ENCODE measurements at regions not wholly inside any gene's neighbourhood (a gene's known extent, or its start where the extent isn't known, plus 50 kb on each side); places are given as distances from the start of the nearest gene placed in this dataset.
"Not testable (repeated sequence)": the region's sequence is repeated elsewhere in the genome, so short reads cannot be mapped to it uniquely, and the experiment has no call there.

GRCh38 chr17:45592433-45592923, 102.0 kb upstream of the PLEKHM1 start:
- peaks cover 14% of the 10 kb centered on the region for H3K27me3 ChIP-seq (ENCODE audit: insufficient read depth, low read length)
- not testable (repeated sequence) for H3K79me2 ChIP-seq (ENCODE audit: control insufficient read depth, insufficient read depth, low read length, unreplicated experiment); H3K27ac ChIP-seq (ENCODE audit: low read depth, low read length); H3K36me3 ChIP-seq (ENCODE audit: insufficient read depth, low read length); H2AFZ ChIP-seq (ENCODE audit: low read length, unreplicated experiment); H3K4me1 ChIP-seq (ENCODE audit: control insufficient read depth, insufficient read depth, low read length, unreplicated experiment); H3K4me3 ChIP-seq (ENCODE audit: low read depth, low read length)

- H3K4me3 ChIP-seq (ENCODE audit: low read depth, low read length); H2AFZ ChIP-seq (ENCODE audit: low read length, unreplicated experiment): not testable (repeated sequence)
Measured at GRCh38 chr17:45596347-45596746, 105.8 kb upstream of the PLEKHM1 start.

GRCh38 chr17:45600052-45601012, 109.8 kb upstream of the PLEKHM1 start:
- H2AFZ ChIP-seq (ENCODE audit: low read length, unreplicated experiment); H3K4me1 ChIP-seq (ENCODE audit: control insufficient read depth, insufficient read depth, low read length, unreplicated experiment): not testable (repeated sequence)

More at GRCh38 chr17:45596347-45596746, 105.8 kb upstream of the PLEKHM1 start:
- not testable (repeated sequence) for H3K36me3 ChIP-seq (ENCODE audit: insufficient read depth, low read length); H3K4me1 ChIP-seq (ENCODE audit: control insufficient read depth, insufficient read depth, low read length, unreplicated experiment); H3K27ac ChIP-seq (ENCODE audit: low read depth, low read length); H3K79me2 ChIP-seq (ENCODE audit: control insufficient read depth, insufficient read depth, low read length, unreplicated experiment)
- H3K27me3 ChIP-seq (ENCODE audit: insufficient read depth, low read length), result peaks cover 14% of the 10 kb centered on the region

GRCh38 chr17:45601013-45601412, 110.5 kb upstream of the PLEKHM1 start:
- H2AFZ ChIP-seq (ENCODE audit: low read length, unreplicated experiment); H3K79me2 ChIP-seq (ENCODE audit: control insufficient read depth, insufficient read depth, low read length, unreplicated experiment); H3K27me3 ChIP-seq (ENCODE audit: insufficient read depth, low read length); H3K4me3 ChIP-seq (ENCODE audit: low read depth, low read length); H3K36me3 ChIP-seq (ENCODE audit: insufficient read depth, low read length); H3K4me1 ChIP-seq (ENCODE audit: control insufficient read depth, insufficient read depth, low read length, unreplicated experiment); H3K27ac ChIP-seq (ENCODE audit: low read depth, low read length): not testable (repeated sequence)

More at GRCh38 chr17:45600052-45601012, 109.8 kb upstream of the PLEKHM1 start:
- not testable (repeated sequence) for H3K27ac ChIP-seq (ENCODE audit: low read depth, low read length); H3K36me3 ChIP-seq (ENCODE audit: insufficient read depth, low read length); H3K4me3 ChIP-seq (ENCODE audit: low read depth, low read length); H3K27me3 ChIP-seq (ENCODE audit: insufficient read depth, low read length); H3K79me2 ChIP-seq (ENCODE audit: control insufficient read depth, insufficient read depth, low read length, unreplicated experiment)

GRCh38 chr17:45601605-45602539, 111.4 kb upstream of the PLEKHM1 start:
- not testable (repeated sequence) for H3K27ac ChIP-seq (ENCODE audit: low read depth, low read length); H3K4me1 ChIP-seq (ENCODE audit: control insufficient read depth, insufficient read depth, low read length, unreplicated experiment); H2AFZ ChIP-seq (ENCODE audit: low read length, unreplicated experiment); H3K4me3 ChIP-seq (ENCODE audit: low read depth, low read length); H3K36me3 ChIP-seq (ENCODE audit: insufficient read depth, low read length); H3K79me2 ChIP-seq (ENCODE audit: control insufficient read depth, insufficient read depth, low read length, unreplicated experiment); H3K27me3 ChIP-seq (ENCODE audit: insufficient read depth, low read length)

- not testable (repeated sequence) for H3K4me1 ChIP-seq (ENCODE audit: control insufficient read depth, insufficient read depth, low read length, unreplicated experiment); H3K36me3 ChIP-seq (ENCODE audit: insufficient read depth, low read length); H3K27me3 ChIP-seq (ENCODE audit: insufficient read depth, low read length); H3K79me2 ChIP-seq (ENCODE audit: control insufficient read depth, insufficient read depth, low read length, unreplicated experiment); H3K4me3 ChIP-seq (ENCODE audit: low read depth, low read length); H3K27ac ChIP-seq (ENCODE audit: low read depth, low read length); H2AFZ ChIP-seq (ENCODE audit: low read length, unreplicated experiment)
Measured at GRCh38 chr17:45605751-45606150, 115.2 kb upstream of the PLEKHM1 start.

GRCh38 chr17:45619984-45620405, 129.5 kb upstream of the PLEKHM1 start:
- not testable (repeated sequence) for H3K79me2 ChIP-seq (ENCODE audit: control insufficient read depth, insufficient read depth, low read length, unreplicated experiment); H3K4me1 ChIP-seq (ENCODE audit: control insufficient read depth, insufficient read depth, low read length, unreplicated experiment); H3K27ac ChIP-seq (ENCODE audit: low read depth, low read length); H2AFZ ChIP-seq (ENCODE audit: low read length, unreplicated experiment); H3K36me3 ChIP-seq (ENCODE audit: insufficient read depth, low read length); H3K27me3 ChIP-seq (ENCODE audit: insufficient read depth, low read length)
- H3K4me3 ChIP-seq (ENCODE audit: low read depth, low read length), result peak overlapping the region; percentile 70

GRCh38 chr17:45620468-45620867, 129.9 kb upstream of the PLEKHM1 start:
- H3K27ac ChIP-seq (ENCODE audit: low read depth, low read length); H3K27me3 ChIP-seq (ENCODE audit: insufficient read depth, low read length); H3K79me2 ChIP-seq (ENCODE audit: control insufficient read depth, insufficient read depth, low read length, unreplicated experiment); H3K36me3 ChIP-seq (ENCODE audit: insufficient read depth, low read length); H3K4me1 ChIP-seq (ENCODE audit: control insufficient read depth, insufficient read depth, low read length, unreplicated experiment): not testable (repeated sequence)
- Histone ChIP-seq H3K4me3 (ENCODE audit: low read depth, low read length) (peak overlapping the region; percentile 70), H2AFZ (ENCODE audit: low read length, unreplicated experiment) (peak overlapping the region; percentile 14)

GRCh38 chr17:45621087-45621486, 130.6 kb upstream of the PLEKHM1 start:
- not testable (repeated sequence) for H3K4me1 ChIP-seq (ENCODE audit: control insufficient read depth, insufficient read depth, low read length, unreplicated experiment); H3K27me3 ChIP-seq (ENCODE audit: insufficient read depth, low read length); H2AFZ ChIP-seq (ENCODE audit: low read length, unreplicated experiment); H3K27ac ChIP-seq (ENCODE audit: low read depth, low read length); H3K4me3 ChIP-seq (ENCODE audit: low read depth, low read length); H3K79me2 ChIP-seq (ENCODE audit: control insufficient read depth, insufficient read depth, low read length, unreplicated experiment); H3K36me3 ChIP-seq (ENCODE audit: insufficient read depth, low read length)

GRCh38 chr17:45622295-45622694, 131.8 kb upstream of the PLEKHM1 start:
- not testable (repeated sequence) for H2AFZ ChIP-seq (ENCODE audit: low read length, unreplicated experiment); H3K4me3 ChIP-seq (ENCODE audit: low read depth, low read length); H3K79me2 ChIP-seq (ENCODE audit: control insufficient read depth, insufficient read depth, low read length, unreplicated experiment); H3K36me3 ChIP-seq (ENCODE audit: insufficient read depth, low read length); H3K27me3 ChIP-seq (ENCODE audit: insufficient read depth, low read length); H3K27ac ChIP-seq (ENCODE audit: low read depth, low read length); H3K4me1 ChIP-seq (ENCODE audit: control insufficient read depth, insufficient read depth, low read length, unreplicated experiment)

Data from ACC112 (cell line).